GM12891 (cell line): ENCODE measurements at regions not wholly inside any gene's neighbourhood (a gene's known extent, or its start where the extent isn't known, plus 50 kb on each side); places are given as distances from the start of the nearest gene placed in this dataset.

Experiments used
- POLR2A ChIP-seq: IDR thresholded peaks from 2 replicates; pipeline ENCODE4 v1.6.1; 2011; ENCODE audit warnings: low read depth, low read length, control low read depth
- POLR2AphosphoS5 ChIP-seq: IDR thresholded peaks from 2 replicates; pipeline ENCODE4 v1.6.1; 2011; ENCODE audit warnings: low read depth, low read length, control low read depth
- SPI1 ChIP-seq: IDR thresholded peaks from 2 replicates; pipeline ENCODE4 v1.6.1; 2011; ENCODE audit warnings: low read depth, low read length, control low read depth
- TAF1 ChIP-seq: IDR thresholded peaks from 2 replicates; pipeline ENCODE4 v1.6.1; 2011; ENCODE audit warnings: low read depth, low read length, control low read depth

DNA sequence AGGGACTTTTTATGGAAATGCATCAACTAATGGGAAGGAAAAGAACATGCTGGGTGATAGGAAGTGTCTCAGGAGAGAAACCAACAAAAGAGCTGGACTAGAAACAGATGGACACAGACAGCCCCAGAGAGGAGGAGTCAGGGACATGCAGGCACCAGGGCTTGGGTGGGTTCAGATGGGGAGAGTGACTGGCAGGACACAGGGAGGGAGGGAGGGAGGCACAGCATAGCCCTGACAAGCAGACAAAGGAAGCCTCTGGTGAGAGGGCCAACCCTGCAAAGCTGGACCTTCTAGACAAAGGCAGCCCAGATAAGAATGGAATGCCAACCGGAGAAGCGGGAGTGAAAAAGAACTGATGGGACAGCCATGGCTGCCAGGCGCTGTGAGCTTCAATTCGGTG lies 568.8 kb downstream of the AJAP1 start:
- TF ChIP-seq POLR2AphosphoS5 (no peak), POLR2A (no peak), TAF1 (no peak), SPI1 (no peak)
